Kidney (tissue), 13 donors: ENCODE measurements at regions not wholly inside any gene's neighbourhood (a gene's known extent, or its start where the extent isn't known, plus 50 kb on each side); places are given as distances from the start of the nearest gene placed in this dataset.

Experiments
- DNase-seq, 5 donors: peaks; one replicate each; pipeline ENCODE4 v3.0.0-alpha.2; 2013 to 2020
- FAIRE-seq: peaks from 2 replicates; lab custom pipeline; 2012; peaks lifted over from hg19 to GRCh38; lab: Jason Lieb, UNC
- H3K27ac ChIP-seq, 2 donors: one replicate each; pipeline ENCODE4 v1.7.0; 2013; ENCODE audit warnings: low read depth in 2 of 2, low read length in 2 of 2, inconsistent platforms in 1 of 2
- H3K27me3 ChIP-seq: one replicate; pipeline ENCODE4 v1.7.1; 2013; ENCODE audit warnings: low read length, inconsistent platforms; ENCODE audit not compliant: control insufficient read depth, insufficient read depth
- H3K36me3 ChIP-seq, 3 donors: one replicate each; pipeline versions ENCODE4 v1.7.0 to v1.7.1; 2013; ENCODE audit warnings: low read length in 3 of 3, control low read depth in 1 of 3, inconsistent platforms in 1 of 3; ENCODE audit not compliant: insufficient read depth in 3 of 3, control insufficient read depth in 2 of 3
- H3K4me1 ChIP-seq, 3 donors: one replicate each; pipeline versions ENCODE4 v1.7.0 to v1.7.1; 2013; ENCODE audit warnings: low read length in 3 of 3, inconsistent platforms in 1 of 3, low read depth in 1 of 3; ENCODE audit not compliant: control insufficient read depth in 2 of 3, insufficient read depth in 2 of 3
- H3K4me3 ChIP-seq, 3 donors: one replicate each; pipeline versions ENCODE4 v1.7.0 to v1.8.1; 2013; ENCODE audit warnings: low read length in 3 of 3, control low read depth in 1 of 3, inconsistent platforms in 1 of 3
- H3K9ac ChIP-seq, 3 donors: one replicate each; pipeline versions ENCODE4 v1.7.0 to v1.7.1; 2013; ENCODE audit warnings: low read length in 3 of 3, control low read depth in 1 of 3, inconsistent platforms in 1 of 3
- H3K9me3 ChIP-seq, 3 donors: one replicate each; pipeline versions ENCODE4 v1.7.0 to v1.7.1; 2013; ENCODE audit warnings: low read length in 3 of 3, control low read depth in 1 of 3, inconsistent platforms in 1 of 3; ENCODE audit not compliant: control insufficient read depth in 2 of 3, insufficient read depth in 1 of 3
- CTCF ChIP-seq: IDR thresholded peaks from 3 replicates; pipeline ENCODE4 v1.5.1; 2012; ENCODE audit warnings: mild to moderate bottlenecking, moderate library complexity, borderline replicate concordance; ENCODE audit not compliant: insufficient read depth; ENCODE audit errors: extremely low read depth
- intact Hi-C: fragments of 100-400 bp; cut with DNase I; formaldehyde crosslinking; loops from one replicate; pipeline ENCODE4 v1.11.1; 2022
- donor health status: control.
- donor health status: control.
- donor health status: control.
- donor health status: control.
- donor health status: control.
- donor health status: DM: yes; HTN: yes; CAD: no.
- donor health status: Normal renal cell carcinoma (clear cell type).

GRCh38 chr19:27765912-27766725 lies 1446.8 kb downstream of the UQCRFS1 start:
- TF ChIP-seq CTCF = no peak
- Histone ChIP-seq H3K27me3 (no peaks in the 10 kb centered on the region), H3K4me3 (no peak overlapping the region), H3K36me3 (no peaks in the 10 kb centered on the region), H3K9me3 (peaks cover 0 to 34% (median 3%) of the 10 kb centered on the region in 3 donors), H3K27ac (no peak overlapping the region), H3K4me1 (no peaks in the 10 kb centered on the region), H3K9ac (no peak overlapping the region)
- intact Hi-C loops = no loop called here
- DNase-seq (no peak), FAIRE-seq (no peak)

GRCh38 chr19:27765397-27765796 lies 1447.6 kb downstream of the UQCRFS1 start:
- Histone ChIP-seq H3K9me3 (peaks cover 0 to 35% (median 3%) of the 10 kb centered on the region in 3 donors), H3K36me3 (no peaks in the 10 kb centered on the region), H3K4me1 (no peaks in the 10 kb centered on the region), H3K27ac (no peak overlapping the region), H3K4me3 (no peak overlapping the region), H3K27me3 (no peaks in the 10 kb centered on the region), H3K9ac (no peak overlapping the region)
- peak in 1 of 5 donors; percentile 5 for DNase-seq
- intact Hi-C loops = no loop called here
- no peak for FAIRE-seq
- no peak for TF ChIP-seq CTCF

DNA sequence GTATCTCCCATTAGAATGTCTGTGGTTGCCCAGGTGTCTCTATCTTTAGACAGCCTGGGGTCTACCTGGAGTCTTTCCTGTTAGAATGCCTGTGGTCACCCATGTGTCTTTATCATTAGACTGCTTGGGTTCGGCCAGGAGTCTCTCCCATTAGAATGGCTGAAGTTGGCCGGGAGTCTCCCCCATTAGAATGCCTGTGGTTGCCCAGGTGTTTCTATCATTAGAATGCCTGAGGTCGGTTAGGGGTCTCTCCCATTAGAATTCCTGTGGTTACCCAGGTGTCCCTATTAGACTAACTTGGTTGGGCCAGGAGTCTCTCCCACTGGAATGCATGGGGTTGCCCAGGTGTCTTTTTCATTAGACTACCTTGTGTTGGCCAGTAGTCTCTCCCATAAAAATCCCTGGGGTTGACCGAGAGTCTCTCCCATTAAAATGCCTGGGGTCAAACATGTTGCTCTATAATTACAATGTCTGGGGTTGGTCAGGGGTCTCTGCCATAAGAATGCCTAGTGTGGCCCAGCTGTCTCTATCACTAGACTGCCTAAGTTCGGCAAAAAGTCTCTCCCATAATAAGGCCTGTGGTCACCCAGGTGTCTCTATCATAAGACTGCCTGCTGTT lies 1448.7 kb downstream of the UQCRFS1 start:
- DNase-seq = peak in 2 of 5 donors; percentile 3 to 6
- no peak for FAIRE-seq
- Histone ChIP-seq H3K4me3 (no peak overlapping the region), H3K27ac (no peak overlapping the region), H3K4me1 (no peaks in the 10 kb centered on the region), H3K36me3 (no peaks in the 10 kb centered on the region), H3K27me3 (no peaks in the 10 kb centered on the region), H3K9me3 (peaks cover 0 to 38% (median 3%) of the 10 kb centered on the region in 3 donors), H3K9ac (no peak overlapping the region)
- TF ChIP-seq CTCF = no peak
- intact Hi-C loops = no loop called here
